Activated CD4-positive, alpha-beta memory T cell treated with anti-CD3 and anti-CD28 coated beads, Interleukin-2, amount 10 ng/mL, durations not matched to agents 7 days and 5 days (primary cell): ENCODE measurements at regions not wholly inside any gene's neighbourhood (a gene's known extent, or its start where the extent isn't known, plus 50 kb on each side); places are given as distances from the start of the nearest gene placed in this dataset.

Source experiments
- CTCF ChIA-PET: fragments of 350-600 bp; sonication (Branson Sonifier 250); formaldehyde crosslinking; loops from one replicate; lab custom pipeline; 2021; ENCODE audit warnings: antibody characterized with exemption, inconsistent platforms; lab: Charles Lee
- POLR2A ChIA-PET: fragments of 350-600 bp; sonication (Branson Sonifier 250); formaldehyde crosslinking; loops from one replicate; lab custom pipeline; 2021; ENCODE audit warnings: antibody characterized with exemption; lab: Charles Lee
- DNase-seq: peaks from one replicate; pipeline ENCODE4 v3.0.0-alpha.2; 2020
- H3K27ac Mint-ChIP-seq: one replicate; pipeline ENCODE4 v1.8.0; 2021; ENCODE audit warnings: mild to moderate bottlenecking, mixed read lengths
- H3K27me3 Mint-ChIP-seq: one replicate; pipeline ENCODE4 v1.8.0; 2021; ENCODE audit warnings: mixed read lengths
- H3K36me3 Mint-ChIP-seq: one replicate; pipeline ENCODE4 v1.8.0; 2021; ENCODE audit warnings: low read depth, mixed read lengths
- H3K4me1 Mint-ChIP-seq: one replicate; pipeline ENCODE4 v1.8.0; 2021; ENCODE audit warnings: mixed read lengths
- H3K4me3 Mint-ChIP-seq: one replicate; pipeline ENCODE4 v1.8.0; 2021; ENCODE audit warnings: mild to moderate bottlenecking, mixed read lengths
- H3K9me3 Mint-ChIP-seq: one replicate; pipeline ENCODE4 v1.8.0; 2021; ENCODE audit warnings: mixed read lengths

DNA sequence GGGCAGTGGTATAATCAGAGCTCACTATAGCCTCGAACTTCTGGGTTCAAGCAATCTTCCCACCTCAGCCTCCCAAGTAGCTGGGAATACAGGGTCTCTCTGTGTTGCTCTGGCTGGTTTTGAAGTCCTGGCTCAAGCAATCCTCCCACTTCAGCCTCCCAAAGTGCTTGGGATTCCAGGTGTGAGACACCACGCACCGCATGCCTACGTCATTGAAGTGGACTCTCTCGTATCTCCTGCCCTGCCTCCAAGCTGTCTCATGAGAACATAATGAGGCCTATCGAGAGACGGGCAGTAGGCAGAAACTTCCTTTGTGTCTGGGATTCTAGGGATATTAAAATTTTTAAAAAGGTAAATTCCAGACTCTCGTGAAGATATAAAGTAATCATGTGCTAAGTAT is 65.0 kb upstream of the NLGN4X start:
- ChIA-PET POLR2A (no interaction called here), CTCF (no interaction called here)
- DNase-seq: no peak
- H3K27me3 Mint-ChIP-seq: no peaks in the 10 kb centered on the region
- H3K4me1 Mint-ChIP-seq: no peaks in the 10 kb centered on the region
- peaks cover 5% of the 10 kb centered on the region for H3K9me3 Mint-ChIP-seq
- no peaks in the 10 kb centered on the region for H3K36me3 Mint-ChIP-seq
- no peak overlapping the region for H3K27ac Mint-ChIP-seq
- no peak overlapping the region for H3K4me3 Mint-ChIP-seq

DNA sequence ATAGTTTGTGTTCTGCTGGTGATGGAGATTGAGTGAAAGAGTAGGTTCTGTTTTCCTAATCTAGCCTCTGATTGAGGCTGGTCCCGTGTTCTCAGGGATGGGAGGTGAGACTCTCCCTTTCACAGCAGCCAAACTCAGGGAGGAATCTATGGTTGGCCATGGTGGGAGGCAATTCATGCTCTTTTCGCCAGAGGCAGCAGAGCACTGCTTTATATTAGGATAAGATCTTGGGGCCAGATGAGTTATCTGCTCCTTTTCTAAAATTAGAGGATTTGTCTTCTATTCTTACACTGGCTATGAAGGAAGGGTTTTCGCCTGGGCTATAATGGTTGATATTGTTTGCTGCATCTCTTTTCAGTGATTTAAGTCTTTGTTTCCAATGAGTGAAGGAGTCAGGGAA is 63.9 kb upstream of the NLGN4X start:
- ChIA-PET CTCF (no interaction called here), POLR2A (no interaction called here)
- no peak for DNase-seq
- H3K9me3 Mint-ChIP-seq: peaks cover 5% of the 10 kb centered on the region
- H3K4me1 Mint-ChIP-seq: no peaks in the 10 kb centered on the region
- no peak overlapping the region for H3K4me3 Mint-ChIP-seq
- no peaks in the 10 kb centered on the region for H3K27me3 Mint-ChIP-seq
- H3K27ac Mint-ChIP-seq: no peak overlapping the region
- no peaks in the 10 kb centered on the region for H3K36me3 Mint-ChIP-seq

GRCh38 chrX:6291444-6291843 is 62.8 kb upstream of the NLGN4X start:
- Mint-ChIP-seq H3K36me3 (no peaks in the 10 kb centered on the region), H3K27me3 (no peaks in the 10 kb centered on the region), H3K4me1 (no peaks in the 10 kb centered on the region), H3K27ac (no peak overlapping the region), H3K4me3 (no peak overlapping the region), H3K9me3 (peaks cover 5% of the 10 kb centered on the region)
- ChIA-PET POLR2A (no interaction called here), CTCF (no interaction called here)
- DNase-seq: no peak

- H3K4me3 Mint-ChIP-seq: no peak overlapping the region
- H3K9me3 Mint-ChIP-seq: no peaks in the 10 kb centered on the region
- POLR2A ChIA-PET: no interaction called here
- H3K4me1 Mint-ChIP-seq: no peaks in the 10 kb centered on the region
- no peaks in the 10 kb centered on the region for H3K27me3 Mint-ChIP-seq
- H3K36me3 Mint-ChIP-seq: no peaks in the 10 kb centered on the region
- no peak overlapping the region for H3K27ac Mint-ChIP-seq
- CTCF ChIA-PET: no interaction called here
- DNase-seq: no peak
Measured at GRCh38 chrX:6283826-6284225, 55.2 kb upstream of the NLGN4X start.

- H3K27me3 Mint-ChIP-seq: no peaks in the 10 kb centered on the region
- H3K36me3 Mint-ChIP-seq: no peaks in the 10 kb centered on the region
- no peaks in the 10 kb centered on the region for H3K4me1 Mint-ChIP-seq
- peaks cover 2% of the 10 kb centered on the region for H3K9me3 Mint-ChIP-seq
- H3K4me3 Mint-ChIP-seq: no peak overlapping the region
- no peak overlapping the region for H3K27ac Mint-ChIP-seq
- CTCF ChIA-PET: no interaction called here
- DNase-seq: no peak
- POLR2A ChIA-PET: no interaction called here
Measured at GRCh38 chrX:6279277-6279909, 50.7 kb upstream of the NLGN4X start.
